ENCODE measurements at regions not wholly inside any gene's neighbourhood (a gene's known extent, or its start where the extent isn't known, plus 50 kb on each side); places are given as distances from the start of the nearest gene placed in this dataset.

DNA sequence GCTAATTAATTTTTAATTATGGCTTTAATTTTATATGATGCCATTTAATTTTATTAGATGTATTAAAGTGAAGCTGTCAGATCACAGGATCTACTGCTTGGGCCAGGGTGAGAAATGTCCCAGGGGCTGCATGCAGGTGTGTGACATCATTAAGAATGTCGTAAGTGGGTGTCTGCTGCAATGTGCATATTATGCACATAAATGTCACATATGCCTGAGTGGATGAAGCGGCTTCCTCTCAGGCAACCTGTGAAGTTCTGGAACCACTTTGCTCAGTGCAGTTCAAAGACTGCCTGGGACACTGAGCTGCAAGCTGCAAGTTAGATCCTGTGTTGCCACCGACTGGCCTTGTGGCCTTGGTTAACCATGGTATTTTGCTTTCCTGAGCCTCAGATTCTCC is 355.0 kb downstream of the UQCRFS1 start:
- Histone ChIP-seq H2BK20ac (ENCODE audit: low read depth, low read length, poor library complexity, severe bottlenecking) (no peak overlapping the region), H3K56ac (ENCODE audit: insufficient read length, low read depth, low read length) (no peak overlapping the region), H3T11ph (ENCODE audit: low read length) (no peak overlapping the region), H3K79me2 (ENCODE audit: insufficient read depth, low read length) (no peaks in the 10 kb centered on the region), H2BK5ac (ENCODE audit: insufficient read length, low read length) (no peak overlapping the region), H2AFZ (ENCODE audit: low read length) (no peak overlapping the region), H2BK120ac (ENCODE audit: low read depth, low read length, poor library complexity, severe bottlenecking) (no peak overlapping the region), H3K9me3 (ENCODE audit: control insufficient read depth, low read depth, low read length) (peaks cover 7% of the 10 kb centered on the region), H3K4ac (ENCODE audit: low read depth, low read length) (no peak overlapping the region), H3K23me2 (ENCODE audit: insufficient read length, low read depth, low read length, poor library complexity, severe bottlenecking) (no peaks in the 10 kb centered on the region), H2BK15ac (ENCODE audit: low read depth, low read length) (no peak overlapping the region), H3K18ac (ENCODE audit: insufficient read length, low read depth, low read length) (no peak overlapping the region), H3K4me1 (ENCODE audit: insufficient read depth, low read length) (no peaks in the 10 kb centered on the region), H3K27me3 (ENCODE audit: insufficient read depth, low read length) (no peaks in the 10 kb centered on the region), H2AK5ac (ENCODE audit: insufficient read length, low read length) (no peak overlapping the region), H4K91ac (ENCODE audit: insufficient read length, low read depth, low read length) (no peak overlapping the region), H3K14ac (ENCODE audit: insufficient read depth, low read length) (no peak overlapping the region), H4K8ac (replicated peaks; ENCODE audit: insufficient read length, low read depth, low read length) (no peak overlapping the region), H4K20me1 (ENCODE audit: control insufficient read depth, insufficient read depth, insufficient read length) (no peaks in the 10 kb centered on the region), H3K4me2 (ENCODE audit: insufficient read depth, insufficient read length, low read length) (no peak overlapping the region), H3K79me1 (ENCODE audit: insufficient read depth, low read depth, low read length, poor library complexity, severe bottlenecking) (no peaks in the 10 kb centered on the region), H2BK12ac (ENCODE audit: insufficient read length, low read depth, low read length) (no peak overlapping the region), H3K9ac (ENCODE audit: extremely low read depth, insufficient read length, low read length) (no peak overlapping the region), H3K23ac (ENCODE audit: insufficient read length, low read depth, low read length) (no peak overlapping the region), H3K27ac (ENCODE audit: insufficient read length, low read depth, low read length) (no peak overlapping the region), H4K5ac (ENCODE audit: insufficient read length, low read depth, low read length) (no peak overlapping the region)
- H3K4me1 Mint-ChIP-seq: peaks cover 0 to 4% of the 10 kb centered on the region in 2 experiments; a peak in 1 of 4 replicates
- no peak for DNase-seq
- peaks cover 0 to 12% (median 3%) of the 10 kb centered on the region in 3 experiments; a peak in 6 of 7 replicates for H3K36me3 Mint-ChIP-seq (ENCODE audit: insufficient read depth in 1 of 3, low read depth in 3 of 3)
- TF ChIP-seq CTCF (conservative IDR thresholded peaks at IDR 0.05): no peak
- H3K4me3 Mint-ChIP-seq: no peak overlapping the region
- peaks cover 12 to 17% of the 10 kb centered on the region in 2 experiments for H3K9me3 Mint-ChIP-seq
- no peak overlapping the region for H3K27ac Mint-ChIP-seq
- H3K27me3 Mint-ChIP-seq (ENCODE audit: low read depth): no peaks in the 10 kb centered on the region; the same call in 1 of the 2 replicates
- WGBS (ENCODE audit: extremely low coverage, insufficient read length, low lambda C conversion rate): no CpG with 5 or more reads among the region's 3 CpGs
